Right lobe of liver (tissue), 6 donors: ENCODE measurements at regions not wholly inside any gene's neighbourhood (a gene's known extent, or its start where the extent isn't known, plus 50 kb on each side); places are given as distances from the start of the nearest gene placed in this dataset.
A peak's percentile ranks its signal among the peaks of the same experiment; 100 is the strongest.

ENCODE experiments used
- ATAC-seq, 4 donors: fragments of 200-7000 bp; cut with Tn5 transposase; one replicate each; pipeline ENCODE4 v1.9.1; 2020; ENCODE audit warnings: mild to moderate bottlenecking in 4 of 4, moderate library complexity in 4 of 4
- DNase-seq, 3 donors: peaks; one replicate each; pipeline ENCODE4 v3.0.0-alpha.2; 2020
- H3K27ac ChIP-seq, 3 donors: fragments of 200-600 bp; one replicate each; pipeline ENCODE4 v1.8.0; 2022
- H3K27me3 ChIP-seq, 2 donors: fragments of 200-600 bp; one replicate each; pipeline ENCODE4 v1.8.0; 2022
- H3K36me3 ChIP-seq, 4 donors: fragments of 200-600 bp; sonication (generic) in 1 of 4; one replicate each; pipeline versions ENCODE4 v1.5.1 to v1.8.0; 2017 to 2022; ENCODE audit warnings: control low read depth in 1 of 4
- H3K4me1 ChIP-seq, 4 donors: fragments of 200-600 bp; sonication (generic) in 1 of 4; one replicate each; pipeline versions ENCODE4 v1.5.1 to v1.8.0; 2017 to 2022; ENCODE audit warnings: control low read depth in 1 of 4
- H3K4me3 ChIP-seq, 3 donors: fragments of 200-600 bp; one replicate each; pipeline ENCODE4 v1.8.0; 2022
- H3K9me3 ChIP-seq, 4 donors: fragments of 200-600 bp; sonication (generic) in 1 of 4; one replicate each; pipeline versions ENCODE4 v1.5.1 to v1.8.0; 2017 to 2022; ENCODE audit warnings: control low read depth in 1 of 4
- CTCF ChIP-seq, 4 donors: fragments of 200-600 bp in 3 of 4; fragments of 450-650 bp in 1 of 4; IDR thresholded peaks; one replicate each; pipeline versions ENCODE4 v1.5.1 to v1.8.0; 2016 to 2022; ENCODE audit warnings: antibody characterized with exemption in 4 of 4, mild to moderate bottlenecking in 2 of 4
- POLR2A ChIP-seq: fragments of 450-650 bp; IDR thresholded peaks from one replicate; pipeline ENCODE4 v1.6.1; 2017; ENCODE audit warnings: antibody characterized with exemption, mild to moderate bottlenecking
- WGBS: methylation state at CpG from one replicate; pipeline ENCODE4 v1.1.6; 2018; ENCODE audit warnings: low coverage, low lambda C conversion rate; ENCODE audit not compliant: insufficient coverage; ENCODE audit errors: missing lambda C conversion rate; 5-methylcytosine and 5-hydroxymethylcytosine counted together
- intact Hi-C, 2 donors: fragments of 100-400 bp; cut with DNase I; formaldehyde crosslinking; loops; one replicate each; pipeline versions ENCODE4 v1.11.2 to v1.14.1; 2022
- donor health status: DM: no; HTN: yes; CAD: no.
- donor health status: DM: no; HTN: no; CAD: no.
- donor health status: DM: no; HTN: no; CAD: no.
- donor health status: DM: no; HTN: yes; CAD: no.
- donor health status: DM: no; HTN: yes; CAD: no.

- Histone ChIP-seq H3K4me1 (no peaks in the 10 kb centered on the region), H3K36me3 (no peaks in the 10 kb centered on the region), H3K27ac (no peak overlapping the region), H3K9me3 (no peaks in the 10 kb centered on the region), H3K4me3 (no peak overlapping the region), H3K27me3 (no peaks in the 10 kb centered on the region)
- 53% methylated on average over 2 of the region's 5 CpGs for WGBS
- no peak for TF ChIP-seq POLR2A
- no peak for TF ChIP-seq CTCF (IDR thresholded peaks at IDR 0.05)
- ATAC-seq = no peak
- intact Hi-C loops = no loop called here
- DNase-seq = no peak
These were observed 71.0 kb downstream of the CD2 start for GRCh38 chr1:116825207-116825719.

GRCh38 chr1:116825720-116826438 lies 71.6 kb downstream of the CD2 start:
- no peak for TF ChIP-seq CTCF (IDR thresholded peaks at IDR 0.05)
- TF ChIP-seq POLR2A = no peak
- DNase-seq (no peak), ATAC-seq (peak in 1 of 4 donors; percentile 32)
- Histone ChIP-seq H3K4me3 (no peak overlapping the region), H3K27me3 (no peaks in the 10 kb centered on the region), H3K27ac (no peak overlapping the region), H3K36me3 (no peaks in the 10 kb centered on the region), H3K9me3 (no peaks in the 10 kb centered on the region), H3K4me1 (no peaks in the 10 kb centered on the region)
- 78% methylated on average over 6 of the region's 10 CpGs for WGBS
- intact Hi-C loops = no loop called here

GRCh38 chr1:116826818-116827606 lies 72.8 kb downstream of the CD2 start:
- intact Hi-C loops = no loop called here
- Histone ChIP-seq H3K4me3 (no peak overlapping the region), H3K27ac (no peak overlapping the region), H3K27me3 (no peaks in the 10 kb centered on the region), H3K4me1 (no peaks in the 10 kb centered on the region), H3K9me3 (no peaks in the 10 kb centered on the region), H3K36me3 (no peaks in the 10 kb centered on the region)
- DNase-seq (no peak), ATAC-seq (no peak)
- 32% methylated on average over 8 of the region's 9 CpGs for WGBS
- TF ChIP-seq POLR2A (no peak), CTCF (IDR thresholded peaks at IDR 0.05) (no peak)

GRCh38 chr1:116827607-116828105 lies 73.4 kb downstream of the CD2 start:
- Histone ChIP-seq H3K27me3 (no peaks in the 10 kb centered on the region), H3K4me3 (no peak overlapping the region), H3K36me3 (no peaks in the 10 kb centered on the region), H3K9me3 (no peaks in the 10 kb centered on the region), H3K27ac (no peak overlapping the region), H3K4me1 (no peaks in the 10 kb centered on the region)
- ATAC-seq (no peak), DNase-seq (no peak)
- intact Hi-C loops = no loop called here
- WGBS = 76% methylated on average over 2 of the region's 2 CpGs
- TF ChIP-seq CTCF (IDR thresholded peaks at IDR 0.05) (no peak), POLR2A (no peak)
